ENCODE measurements at regions not wholly inside any gene's neighbourhood (a gene's known extent, or its start where the extent isn't known, plus 50 kb on each side); places are given as distances from the start of the nearest gene placed in this dataset.

GRCh38 chr10:56662765-56663447, 301.8 kb upstream of the ZWINT start:
- no peak for DNase-seq (ENCODE audit: low spot score)
- TF ChIP-seq CTCF (IDR thresholded peaks at IDR 0.05; ENCODE audit: extremely low read depth, missing control alignments), result no peak

- DNase-seq (ENCODE audit: low spot score), result no peak
- TF ChIP-seq CTCF (IDR thresholded peaks at IDR 0.05; ENCODE audit: extremely low read depth, missing control alignments), result no peak
Observed at GRCh38 chr10:56653289-56653688, 292.2 kb upstream of the ZWINT start.

- TF ChIP-seq CTCF (IDR thresholded peaks at IDR 0.05; ENCODE audit: extremely low read depth, missing control alignments), result no peak
- no peak for DNase-seq (ENCODE audit: low spot score)
Observed at GRCh38 chr10:56646329-56647111, 285.5 kb upstream of the ZWINT start.

GRCh38 chr10:56633876-56634452, 272.9 kb upstream of the ZWINT start:
- peak; percentile 17 for DNase-seq (ENCODE audit: low spot score)
- TF ChIP-seq CTCF (IDR thresholded peaks at IDR 0.05; ENCODE audit: extremely low read depth, missing control alignments), result no peak

GRCh38 chr10:56632537-56632936, 271.5 kb upstream of the ZWINT start:
- no peak for DNase-seq (ENCODE audit: low spot score)
- TF ChIP-seq CTCF (IDR thresholded peaks at IDR 0.05; ENCODE audit: extremely low read depth, missing control alignments), result no peak

- TF ChIP-seq CTCF (IDR thresholded peaks at IDR 0.05; ENCODE audit: extremely low read depth, missing control alignments), result no peak
- DNase-seq (ENCODE audit: low spot score), result no peak
Observed at GRCh38 chr10:56624082-56624481, 263.0 kb upstream of the ZWINT start.

GRCh38 chr10:56623064-56623463, 262.0 kb upstream of the ZWINT start:
- no peak for DNase-seq (ENCODE audit: low spot score)
- no peak for TF ChIP-seq CTCF (IDR thresholded peaks at IDR 0.05; ENCODE audit: extremely low read depth, missing control alignments)
